Cerebellar cortex (tissue), 1 donor: ENCODE measurements at regions not wholly inside any gene's neighbourhood (a gene's known extent, or its start where the extent isn't known, plus 50 kb on each side); places are given as distances from the start of the nearest gene placed in this dataset.

Source experiments
- DNase-seq: peaks from one replicate; pipeline ENCODE4 v3.0.0-alpha.2; 2015; ENCODE audit warnings: low spot score

GRCh38 chr3:13173186-13173585, 100.0 kb upstream of the IQSEC1 start:
- no peak for DNase-seq

GRCh38 chr3:13172644-13173013, 99.4 kb upstream of the IQSEC1 start:
- DNase-seq, result no peak

- no peak for DNase-seq
Observed at GRCh38 chr3:13171704-13172643, 98.7 kb upstream of the IQSEC1 start.

GRCh38 chr3:13170317-13170716, 97.1 kb upstream of the IQSEC1 start:
- no peak for DNase-seq

- no peak for DNase-seq
Observed at GRCh38 chr3:13168391-13168790, 95.2 kb upstream of the IQSEC1 start.

GRCh38 chr3:13167829-13168228, 94.6 kb upstream of the IQSEC1 start:
- peak; percentile 59 for DNase-seq

- peak; percentile 46 for DNase-seq
Observed at GRCh38 chr3:13167064-13167743, 94.0 kb upstream of the IQSEC1 start.

GRCh38 chr3:13166243-13167063, 93.2 kb upstream of the IQSEC1 start:
- DNase-seq, result no peak

GRCh38 chr3:13165576-13165975, 92.3 kb upstream of the IQSEC1 start:
- DNase-seq, result no peak

- no peak for DNase-seq
Observed at GRCh38 chr3:13164893-13165492, 91.8 kb upstream of the IQSEC1 start.

GRCh38 chr3:13163848-13164382, 90.7 kb upstream of the IQSEC1 start:
- DNase-seq, result no peak

GRCh38 chr3:13162549-13163320, 89.5 kb upstream of the IQSEC1 start:
- no peak for DNase-seq

- peak; percentile 71 for DNase-seq
Observed at GRCh38 chr3:13161771-13162535, 88.7 kb upstream of the IQSEC1 start.

GRCh38 chr3:13161021-13161759, 88.0 kb upstream of the IQSEC1 start:
- no peak for DNase-seq

GRCh38 chr3:13160619-13161018, 87.4 kb upstream of the IQSEC1 start:
- DNase-seq, result no peak

- DNase-seq, result no peak
Observed at GRCh38 chr3:13159890-13160289, 86.7 kb upstream of the IQSEC1 start.

- DNase-seq, result peak; percentile 58
Observed at GRCh38 chr3:13158871-13159270, 85.6 kb upstream of the IQSEC1 start.

- no peak for DNase-seq
Observed at GRCh38 chr3:13158408-13158807, 85.2 kb upstream of the IQSEC1 start.

GRCh38 chr3:13157986-13158385, 84.8 kb upstream of the IQSEC1 start:
- no peak for DNase-seq
